Fibroblast of skin of left biceps (primary cell): ENCODE measurements at regions not wholly inside any gene's neighbourhood (a gene's known extent, or its start where the extent isn't known, plus 50 kb on each side); places are given as distances from the start of the nearest gene placed in this dataset.

Source experiments
- DNase-seq, 2 experiments: peaks; one replicate each; pipeline ENCODE4 v3.0.0-alpha.2; 2013; ENCODE audit warnings: low read depth in 2 of 2

DNA sequence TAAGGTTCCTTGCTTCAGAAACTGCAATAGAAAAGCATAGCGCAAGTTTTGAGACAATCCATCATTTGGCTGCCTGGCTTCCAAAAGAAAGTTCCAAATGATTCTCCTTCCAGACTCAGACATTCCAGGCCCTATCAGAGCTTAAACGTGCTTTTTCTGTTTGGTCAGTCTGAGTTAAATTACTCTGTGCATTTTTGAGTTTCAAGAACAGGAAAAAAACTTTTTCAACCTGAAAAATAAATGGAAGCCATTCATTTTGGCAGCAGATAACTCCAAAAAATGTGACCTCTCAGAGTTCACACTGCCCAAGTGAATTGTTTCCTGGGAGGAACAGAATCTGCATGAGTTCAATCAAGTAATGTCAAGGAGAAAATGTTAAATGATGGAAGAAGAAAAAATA is 354.2 kb downstream of the CXCL12 start:
- no peak for DNase-seq

- DNase-seq = no peak
These were observed 354.8 kb downstream of the CXCL12 start for GRCh38 chr10:44030132-44030531.

GRCh38 chr10:44028384-44029137 is 356.3 kb downstream of the CXCL12 start:
- DNase-seq = no peak

DNA sequence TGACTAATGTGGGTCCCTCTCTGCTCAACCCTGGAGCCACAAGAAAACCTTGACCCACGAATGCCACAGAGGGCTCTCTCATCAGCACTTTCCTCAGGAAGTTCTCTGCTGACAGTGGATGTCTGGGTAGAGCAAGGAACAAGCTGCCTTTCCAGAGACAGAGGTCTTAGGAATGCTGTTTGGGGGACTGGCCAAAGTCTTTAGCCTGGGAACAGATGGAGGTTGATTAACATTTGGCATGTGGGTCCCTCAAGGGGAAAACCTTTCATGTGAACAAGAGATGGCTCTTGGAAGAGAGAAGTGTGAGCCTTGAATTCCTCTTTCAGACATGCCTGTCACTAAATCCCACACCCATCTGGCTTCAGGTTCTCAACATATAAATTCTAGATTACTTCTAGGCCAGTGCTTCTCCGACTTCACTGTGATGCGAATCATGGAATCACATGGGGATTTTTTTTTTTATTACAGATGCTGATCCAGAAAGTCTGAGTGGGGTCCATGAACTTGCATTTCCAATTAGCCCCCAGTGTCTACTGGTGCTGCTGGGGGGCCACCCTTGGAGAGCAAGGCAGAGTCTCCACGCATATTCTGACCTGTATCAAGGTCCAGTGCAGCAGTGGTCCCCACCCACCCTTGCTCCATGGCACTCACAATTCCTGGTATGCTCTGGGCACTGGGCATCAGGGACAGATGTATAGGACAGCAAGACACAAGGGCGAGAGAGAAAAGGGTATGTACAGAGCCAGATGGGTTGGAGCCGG is 360.4 kb downstream of the CXCL12 start:
- DNase-seq = no peak

GRCh38 chr10:44023517-44023916 is 361.4 kb downstream of the CXCL12 start:
- no peak for DNase-seq

GRCh38 chr10:44022203-44022602 is 362.7 kb downstream of the CXCL12 start:
- DNase-seq = no peak

GRCh38 chr10:44020322-44021111 is 364.4 kb downstream of the CXCL12 start:
- no peak for DNase-seq

DNA sequence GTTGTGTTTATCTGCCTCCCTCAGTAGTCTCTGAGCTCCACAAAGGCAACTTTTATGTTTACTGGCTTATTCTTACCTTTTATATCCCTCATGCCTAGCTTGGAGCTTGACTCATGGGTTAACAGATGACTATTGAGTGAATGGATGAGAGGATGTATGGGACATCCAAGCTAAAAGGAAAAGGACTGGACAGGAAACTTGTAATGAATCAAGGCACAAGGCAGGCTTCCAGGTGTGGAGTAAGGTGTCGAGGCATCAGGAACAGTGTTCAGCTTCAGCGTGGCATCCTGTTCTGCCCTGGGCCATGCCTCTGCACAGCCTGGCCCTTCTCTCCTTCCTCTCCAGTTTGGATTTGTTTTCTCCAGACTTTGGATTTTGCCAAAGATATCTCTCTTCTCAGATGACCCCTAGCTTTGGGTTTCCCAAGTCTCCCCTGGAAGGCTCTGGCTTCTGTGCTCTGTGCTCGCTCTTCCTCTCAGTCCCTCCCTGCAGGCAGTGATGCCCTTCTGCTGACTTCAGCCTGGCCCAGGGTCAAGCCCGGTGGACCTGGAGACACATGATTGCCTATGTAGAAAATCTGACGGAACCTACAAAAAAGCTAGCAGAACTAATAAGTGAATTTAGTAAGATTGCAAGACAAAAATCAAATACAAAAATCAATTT is 367.3 kb downstream of the CXCL12 start:
- no peak for DNase-seq

DNA sequence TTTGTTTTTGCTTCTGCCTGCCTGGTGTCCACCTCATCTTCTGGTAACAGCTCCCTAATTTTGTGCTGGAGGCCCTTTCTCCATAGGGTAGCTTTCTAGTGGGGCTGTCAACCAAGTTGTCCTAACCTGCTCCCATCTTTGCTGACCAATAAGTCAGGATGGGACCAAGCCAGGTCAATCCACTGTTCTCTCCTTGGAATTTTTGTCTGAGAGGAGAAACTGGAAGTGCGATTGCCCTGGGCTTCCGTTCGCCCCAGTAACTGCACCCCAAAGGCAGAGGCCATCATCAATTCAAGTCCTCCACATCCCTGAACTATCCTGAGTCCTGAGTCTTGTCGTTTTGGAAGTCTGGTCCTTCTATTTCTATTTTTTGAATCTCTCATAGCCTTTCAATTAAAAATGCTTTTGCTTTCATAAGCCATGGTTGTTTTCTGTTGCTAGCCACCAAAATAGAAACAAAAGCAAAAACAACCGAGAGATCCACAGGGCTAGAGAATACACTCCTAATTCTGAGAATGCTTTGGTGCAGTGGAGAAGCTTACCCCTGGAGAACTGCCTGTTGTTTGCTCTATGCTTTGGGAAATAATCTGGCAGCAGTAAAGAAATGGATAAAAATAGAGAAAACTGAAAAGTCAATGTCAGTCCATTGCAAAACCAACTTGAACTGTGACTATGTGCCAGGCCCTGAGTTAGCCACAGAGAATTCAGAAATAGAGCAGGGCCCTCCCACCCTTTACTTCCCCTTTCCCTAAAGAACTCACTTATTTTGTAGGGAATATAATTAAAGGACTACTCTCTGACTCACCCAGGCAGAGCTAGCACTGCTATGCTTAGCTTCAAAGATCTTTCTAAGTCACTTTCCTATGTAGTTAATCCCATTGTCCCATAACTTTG is 368.1 kb downstream of the CXCL12 start:
- no peak for DNase-seq

DNA sequence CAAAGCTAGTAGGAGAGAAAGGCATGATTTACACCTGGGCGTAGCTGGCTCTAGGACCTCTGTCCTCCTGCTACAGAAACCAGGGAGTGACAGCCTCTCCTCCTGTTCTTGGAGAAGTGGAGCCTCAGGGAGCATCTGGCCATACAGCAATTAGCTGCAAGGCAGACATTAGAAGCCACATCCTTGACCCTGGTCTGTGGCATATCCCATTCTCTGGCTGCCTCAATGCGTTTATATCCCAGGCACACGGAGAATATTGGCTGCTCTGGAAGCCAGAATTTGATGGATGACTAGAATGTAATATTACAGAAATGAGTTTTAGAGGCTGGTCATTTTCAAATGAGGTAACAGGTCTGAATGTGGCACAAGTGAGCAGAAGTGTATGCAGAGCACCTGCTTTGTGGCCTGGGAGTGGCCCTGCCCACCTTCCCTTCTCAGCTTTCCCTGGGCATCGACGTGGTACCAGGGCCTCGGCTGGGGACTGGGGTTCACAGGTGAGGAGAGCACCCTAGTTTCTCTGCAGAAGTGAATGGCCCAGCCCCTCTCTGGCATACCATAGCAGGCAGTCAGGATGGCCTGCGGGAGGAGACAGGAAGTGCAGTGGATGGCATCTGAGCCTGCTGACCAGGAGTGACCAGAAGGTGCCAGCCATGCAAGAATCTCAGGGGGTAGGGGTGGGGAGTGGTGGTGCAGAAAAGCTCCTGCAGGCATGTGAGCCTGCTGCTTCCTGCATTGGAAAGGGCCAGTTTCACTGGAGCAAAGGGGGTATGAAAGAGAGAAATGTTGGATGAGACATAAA is 367.2 kb upstream of the ZNF32 start:
- no peak for DNase-seq

DNA sequence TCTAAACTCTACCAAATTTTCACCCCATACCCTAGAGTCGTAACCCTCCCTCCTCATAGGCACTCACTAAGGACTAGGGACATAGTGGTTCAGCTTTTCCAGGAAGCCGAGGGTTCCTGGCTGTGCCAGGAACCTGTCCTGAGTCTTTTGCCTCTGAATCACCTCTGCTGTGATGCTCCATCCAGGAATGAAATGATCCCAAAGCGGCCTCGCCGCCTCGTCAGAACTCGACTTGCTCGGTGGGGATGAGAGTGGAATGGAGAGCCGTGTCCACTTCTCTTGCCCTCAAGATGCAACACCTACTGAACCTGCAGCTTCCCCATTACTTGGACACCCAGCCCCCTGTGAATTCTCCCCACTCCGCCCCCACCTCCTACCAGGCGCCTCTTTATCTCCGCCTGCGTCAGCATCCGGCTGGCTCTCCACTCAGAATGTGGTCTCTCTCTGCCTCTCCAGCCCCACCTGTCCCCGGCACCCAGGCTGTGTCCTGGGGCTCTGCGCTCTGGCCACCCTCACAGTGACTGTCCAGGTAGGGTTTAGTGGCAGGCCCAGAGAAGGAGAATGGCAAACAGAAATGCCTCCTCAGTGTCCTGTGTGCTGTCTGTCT is 366.1 kb upstream of the ZNF32 start:
- DNase-seq = no peak

- DNase-seq = no peak
These were observed 365.3 kb upstream of the ZNF32 start for GRCh38 chr10:44013981-44014380.

DNA sequence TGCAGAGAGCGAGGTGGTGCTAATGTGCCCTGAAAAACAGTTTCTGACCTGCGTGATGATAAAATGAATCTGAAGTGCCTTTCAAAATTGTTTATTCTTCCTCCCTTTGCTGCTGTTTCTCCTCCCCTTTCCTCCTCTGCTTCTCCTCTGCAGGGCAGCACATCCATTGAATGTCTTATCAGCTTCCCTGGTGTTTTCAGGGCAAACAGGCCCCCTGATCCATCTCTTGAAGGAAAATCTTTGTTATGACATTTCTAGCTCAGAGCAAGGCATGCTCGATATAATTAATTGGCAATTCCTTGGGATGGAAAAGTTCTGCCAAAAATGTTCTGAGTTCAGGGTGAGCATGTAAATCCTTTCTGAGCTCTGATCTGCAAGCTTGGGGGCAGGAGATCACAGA is 364.2 kb upstream of the ZNF32 start:
- DNase-seq = no peak

DNA sequence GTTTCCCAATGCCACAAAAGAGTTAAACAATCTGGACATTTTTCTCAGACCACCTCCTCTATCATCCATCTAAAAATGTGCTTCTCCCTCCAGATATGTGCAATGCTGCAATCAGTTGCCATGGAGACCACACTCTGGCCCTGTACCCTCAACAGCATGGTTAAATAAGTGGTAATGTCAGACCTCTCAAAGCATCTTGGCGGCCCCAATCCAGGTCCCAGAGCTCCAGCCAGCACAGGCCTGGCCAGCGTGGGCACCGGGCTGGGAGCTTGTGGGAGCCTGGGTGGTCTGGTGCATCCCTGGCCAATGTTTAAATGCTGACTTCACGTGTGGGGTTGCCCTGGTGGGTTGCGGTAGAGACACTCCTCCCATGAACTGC is 362.9 kb upstream of the ZNF32 start:
- DNase-seq = no peak

DNA sequence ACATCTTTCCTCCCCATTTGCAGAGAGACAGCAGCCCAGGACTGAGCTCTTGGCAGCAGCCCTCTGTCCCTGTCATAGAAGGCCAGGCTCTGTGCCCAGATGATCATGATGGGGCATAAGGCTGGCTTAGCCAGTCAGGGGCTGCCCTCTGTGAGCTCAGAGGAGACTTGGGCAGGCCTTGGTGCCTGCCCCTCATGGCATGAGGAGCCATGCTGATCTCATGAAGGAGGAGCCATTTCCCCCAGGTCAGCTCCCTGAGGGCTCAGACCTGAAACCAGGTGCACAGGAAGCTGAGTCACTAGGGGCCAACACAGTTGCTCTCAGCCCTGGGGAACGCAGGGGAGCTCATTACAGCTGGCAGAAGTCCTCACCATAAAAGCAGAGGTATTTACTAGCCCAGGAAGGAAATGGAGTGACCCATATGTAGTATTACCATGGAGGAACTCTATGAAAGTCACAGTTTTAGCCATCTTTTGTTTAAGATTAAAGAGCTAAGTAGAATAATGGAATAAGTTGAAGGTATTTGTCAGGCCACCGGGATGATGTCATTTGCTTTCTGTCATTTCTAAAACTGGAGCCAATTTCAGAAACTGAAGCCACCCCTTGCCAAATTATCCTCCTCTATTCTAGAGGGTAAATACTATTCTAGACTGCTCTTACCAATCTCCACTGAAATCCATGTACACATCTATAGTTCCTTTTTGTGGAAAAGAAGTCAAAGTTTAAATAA is 362.4 kb upstream of the ZNF32 start:
- no peak for DNase-seq

- no peak for DNase-seq
These were observed 361.4 kb upstream of the ZNF32 start for GRCh38 chr10:44009891-44010632.

GRCh38 chr10:44008917-44009709 is 360.4 kb upstream of the ZNF32 start:
- no peak for DNase-seq
